OCI-LY3 (cell line): ENCODE measurements at regions not wholly inside any gene's neighbourhood (a gene's known extent, or its start where the extent isn't known, plus 50 kb on each side); places are given as distances from the start of the nearest gene placed in this dataset.

ENCODE experiments used
- EZH2phosphoT487 ChIP-seq: fragments of 200-600 bp; shearing (Covaris generic); IDR thresholded peaks from 2 replicates; pipeline ENCODE4 v1.6.1; 2018; ENCODE audit warnings: antibody characterized with exemption, mixed run types, low read depth
- TF ChIP-seq, protein P1 (sequence below): fragments of 200-600, 300-600 bp; sonication (generic); IDR thresholded peaks from 2 replicates; pipeline ENCODE4 v1.5.1; 2014; ENCODE audit warnings: antibody characterized with exemption, low read length, low read depth

DNA sequence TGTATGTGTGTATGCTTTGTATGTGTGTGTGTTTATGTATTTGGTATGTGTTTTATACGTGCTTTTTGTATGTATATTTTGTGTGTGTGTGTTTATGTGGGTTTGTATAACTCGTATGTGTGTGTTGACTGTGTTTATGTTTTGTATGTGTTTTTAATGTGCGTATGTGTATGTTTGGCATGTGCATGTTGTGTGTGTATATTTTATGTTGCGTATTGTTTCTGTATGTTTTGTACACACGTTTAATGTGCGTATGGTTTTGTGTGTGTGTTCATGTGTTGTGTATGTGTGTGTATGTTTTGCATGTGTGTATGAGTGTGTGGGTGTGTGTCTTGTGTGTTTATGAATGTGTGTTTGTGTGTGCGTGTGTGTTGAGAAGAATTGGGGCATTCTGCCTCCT is 55.2 kb upstream of the NCK2 start:
- TF ChIP-seq, protein P1, sequence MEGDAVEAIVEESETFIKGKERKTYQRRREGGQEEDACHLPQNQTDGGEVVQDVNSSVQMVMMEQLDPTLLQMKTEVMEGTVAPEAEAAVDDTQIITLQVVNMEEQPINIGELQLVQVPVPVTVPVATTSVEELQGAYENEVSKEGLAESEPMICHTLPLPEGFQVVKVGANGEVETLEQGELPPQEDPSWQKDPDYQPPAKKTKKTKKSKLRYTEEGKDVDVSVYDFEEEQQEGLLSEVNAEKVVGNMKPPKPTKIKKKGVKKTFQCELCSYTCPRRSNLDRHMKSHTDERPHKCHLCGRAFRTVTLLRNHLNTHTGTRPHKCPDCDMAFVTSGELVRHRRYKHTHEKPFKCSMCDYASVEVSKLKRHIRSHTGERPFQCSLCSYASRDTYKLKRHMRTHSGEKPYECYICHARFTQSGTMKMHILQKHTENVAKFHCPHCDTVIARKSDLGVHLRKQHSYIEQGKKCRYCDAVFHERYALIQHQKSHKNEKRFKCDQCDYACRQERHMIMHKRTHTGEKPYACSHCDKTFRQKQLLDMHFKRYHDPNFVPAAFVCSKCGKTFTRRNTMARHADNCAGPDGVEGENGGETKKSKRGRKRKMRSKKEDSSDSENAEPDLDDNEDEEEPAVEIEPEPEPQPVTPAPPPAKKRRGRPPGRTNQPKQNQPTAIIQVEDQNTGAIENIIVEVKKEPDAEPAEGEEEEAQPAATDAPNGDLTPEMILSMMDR = no peak
- TF ChIP-seq EZH2phosphoT487 = no peak
